ENCODE measurements at regions not wholly inside any gene's neighbourhood (a gene's known extent, or its start where the extent isn't known, plus 50 kb on each side); places are given as distances from the start of the nearest gene placed in this dataset.
"Not testable (repeated sequence)": the region's sequence is repeated elsewhere in the genome, so short reads cannot be mapped to it uniquely, and the experiment has no call there.

DNA sequence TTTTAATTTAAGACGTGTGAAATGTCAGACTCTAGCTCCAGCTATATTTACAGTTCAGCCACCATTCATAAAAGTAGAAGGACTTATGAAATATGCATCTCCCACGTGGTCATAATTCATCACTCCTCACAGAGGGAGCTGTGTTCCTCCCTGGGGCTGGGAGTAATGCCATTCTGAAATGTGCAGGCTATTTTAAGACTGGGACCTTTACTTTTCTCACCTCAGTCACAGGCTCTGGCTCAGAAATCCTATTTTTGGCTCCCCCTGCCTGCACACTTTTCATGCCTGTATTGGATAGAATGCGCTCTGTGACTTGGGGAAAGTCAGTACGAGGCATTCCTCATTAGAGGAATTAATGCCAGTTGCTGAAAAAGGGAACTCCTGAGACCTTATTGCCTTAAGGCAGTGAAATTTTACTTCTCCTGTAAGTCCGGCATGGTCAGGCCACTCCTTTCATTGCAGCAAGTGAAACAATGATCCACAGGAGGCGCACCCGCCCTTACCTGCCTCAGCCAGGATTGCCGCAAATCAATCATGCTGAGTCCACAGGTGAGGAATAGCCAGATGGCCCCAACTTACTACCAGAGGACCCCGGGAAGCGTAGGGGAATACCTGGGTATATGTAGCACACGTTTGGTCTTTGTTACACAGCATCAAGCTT is 1133.2 kb upstream of the TMEM132C start:
- no peak for DNase-seq

DNA sequence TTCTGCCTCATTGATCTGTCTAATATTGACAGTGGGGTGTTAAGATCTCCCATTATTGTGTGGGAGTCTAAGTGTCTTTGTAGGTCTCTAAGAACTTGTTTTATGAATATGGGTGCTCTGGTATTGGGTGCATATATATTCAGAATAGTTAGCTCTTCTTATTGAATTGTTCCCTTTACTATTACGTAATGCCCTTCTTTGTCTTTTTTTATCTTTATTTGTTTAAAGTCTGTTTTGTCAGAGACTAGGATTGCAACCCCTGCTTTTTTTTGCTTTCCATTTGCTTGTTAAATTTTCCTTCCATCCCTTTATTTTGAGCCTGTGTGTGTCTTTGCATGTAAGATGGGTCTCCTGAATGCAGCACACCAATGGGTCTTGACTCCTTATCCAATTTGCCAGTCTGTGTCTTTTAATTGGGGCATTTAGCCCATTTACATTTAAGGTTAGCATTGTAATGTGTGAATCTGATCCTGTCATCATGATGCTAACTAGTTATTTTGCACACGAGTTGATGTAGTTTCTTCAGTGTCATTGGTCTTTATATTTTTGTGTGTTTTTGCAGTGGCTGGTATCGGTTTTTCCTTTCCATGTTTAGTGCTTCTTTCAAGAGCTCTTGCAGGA is 1126.0 kb upstream of the TMEM132C start:
- DNase-seq = not testable (repeated sequence)

DNA sequence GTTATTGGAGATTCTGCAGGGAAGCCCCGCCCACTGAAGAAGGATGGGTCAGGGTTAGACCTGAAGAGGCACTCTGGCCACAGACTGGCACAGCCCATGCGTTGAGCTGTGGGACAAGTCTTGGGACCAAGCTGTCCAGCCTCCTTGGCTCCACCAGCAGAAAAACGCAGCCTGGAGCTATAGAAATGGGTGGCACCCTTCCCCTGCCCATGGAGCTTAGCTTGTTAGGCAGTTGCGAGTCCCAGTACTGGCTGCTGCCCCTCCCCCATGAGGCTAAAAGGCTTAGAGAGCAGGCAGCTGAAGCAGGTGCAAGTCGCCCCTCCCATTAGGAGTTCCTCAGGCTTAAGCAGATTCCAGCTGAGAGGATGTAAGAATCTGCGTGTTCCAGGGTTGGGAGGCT is 1124.0 kb upstream of the TMEM132C start:
- DNase-seq = no peak

DNA sequence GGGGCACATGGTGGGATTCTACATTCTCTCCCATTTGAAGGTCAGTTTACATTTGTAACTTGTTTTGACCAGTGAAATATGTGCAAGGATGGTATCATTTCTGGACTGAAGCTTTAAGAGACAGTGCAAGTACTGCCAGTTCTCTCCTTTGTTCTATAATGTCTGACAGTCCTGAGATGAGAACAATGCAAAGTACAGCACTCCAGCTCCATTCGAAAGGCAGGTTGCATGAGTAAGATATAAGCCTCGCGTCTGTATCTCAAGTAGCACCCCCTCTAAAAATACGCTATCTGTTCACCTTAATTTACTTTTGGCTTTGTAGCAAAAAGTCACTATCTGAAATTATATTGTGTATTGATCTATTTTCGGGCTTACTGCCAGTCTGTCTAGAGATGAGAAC is 1122.2 kb upstream of the TMEM132C start:
- no peak for DNase-seq

DNA sequence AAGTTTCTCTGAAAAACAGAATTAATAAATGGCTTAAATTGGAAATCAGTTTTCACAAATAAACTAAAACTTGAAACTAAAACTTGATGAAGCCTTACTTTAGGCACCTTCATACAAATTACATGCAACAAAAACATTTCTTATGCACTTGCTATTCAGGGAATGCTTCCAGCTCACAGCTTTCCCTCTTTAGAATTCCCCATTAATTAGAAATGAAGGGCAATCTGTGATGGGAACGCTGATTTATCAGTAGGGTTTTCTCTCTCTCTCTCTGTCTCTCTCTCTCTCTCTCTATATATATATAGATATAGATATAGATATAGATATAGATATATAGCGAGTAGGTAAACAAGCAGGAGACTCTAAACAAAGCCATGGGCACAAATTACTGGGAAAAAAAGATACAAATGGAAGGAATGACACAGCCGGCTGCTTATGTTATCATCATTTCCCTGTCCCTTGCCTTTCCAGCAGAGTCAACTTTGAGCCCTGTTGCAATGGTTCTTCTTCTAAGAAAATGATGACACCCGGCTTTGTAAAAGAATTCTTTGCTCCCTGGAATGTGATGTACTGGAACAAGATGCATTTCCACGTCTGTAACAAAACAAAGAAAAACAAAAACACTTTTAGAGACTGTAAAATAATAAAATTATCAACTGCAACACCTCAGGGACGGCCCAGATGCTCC is 1121.6 kb upstream of the TMEM132C start:
- DNase-seq = no peak

DNA sequence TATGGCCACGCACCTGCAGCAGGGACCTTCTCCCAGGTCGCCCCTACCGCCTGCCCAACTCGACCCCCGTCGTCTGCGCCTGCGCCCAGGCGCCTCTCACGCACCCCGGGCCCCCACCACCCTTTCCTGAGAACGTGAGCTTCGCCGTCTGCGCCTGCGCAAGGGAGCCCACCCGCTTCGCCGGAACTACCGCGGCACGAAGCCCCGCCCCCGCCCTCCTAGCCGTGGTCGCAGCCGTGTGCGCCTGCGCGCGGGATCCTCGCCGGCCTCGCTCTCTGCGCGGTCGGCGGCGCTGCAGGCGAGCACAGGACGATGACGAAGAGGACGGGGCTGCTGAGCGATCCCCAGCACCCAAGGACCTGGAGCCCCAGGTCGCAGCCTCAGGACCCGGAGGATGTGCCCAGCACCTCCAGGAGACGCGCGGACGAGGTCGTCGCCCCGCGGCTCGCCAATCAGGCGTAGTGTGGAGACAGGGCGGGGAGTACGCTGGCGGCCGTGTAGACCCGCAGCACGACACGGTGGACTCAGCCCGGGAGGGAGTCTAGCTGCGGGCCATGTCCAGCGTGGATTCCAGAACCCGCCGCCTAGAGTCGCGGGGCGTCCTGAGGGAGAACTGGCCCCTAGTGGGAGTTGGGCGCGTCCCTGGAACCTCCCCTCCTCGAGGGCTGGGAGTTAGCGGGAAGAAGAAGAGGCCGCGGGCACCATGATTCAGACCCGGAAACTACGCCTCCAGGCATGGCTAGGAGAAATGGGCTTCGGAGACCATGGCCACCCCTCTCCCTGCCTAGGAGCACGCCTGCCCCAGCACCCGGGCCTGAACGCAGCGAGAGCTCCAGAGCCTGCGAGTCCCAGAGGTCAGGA is 1120.8 kb upstream of the TMEM132C start:
- DNase-seq = peak; percentile 73 to 82

DNA sequence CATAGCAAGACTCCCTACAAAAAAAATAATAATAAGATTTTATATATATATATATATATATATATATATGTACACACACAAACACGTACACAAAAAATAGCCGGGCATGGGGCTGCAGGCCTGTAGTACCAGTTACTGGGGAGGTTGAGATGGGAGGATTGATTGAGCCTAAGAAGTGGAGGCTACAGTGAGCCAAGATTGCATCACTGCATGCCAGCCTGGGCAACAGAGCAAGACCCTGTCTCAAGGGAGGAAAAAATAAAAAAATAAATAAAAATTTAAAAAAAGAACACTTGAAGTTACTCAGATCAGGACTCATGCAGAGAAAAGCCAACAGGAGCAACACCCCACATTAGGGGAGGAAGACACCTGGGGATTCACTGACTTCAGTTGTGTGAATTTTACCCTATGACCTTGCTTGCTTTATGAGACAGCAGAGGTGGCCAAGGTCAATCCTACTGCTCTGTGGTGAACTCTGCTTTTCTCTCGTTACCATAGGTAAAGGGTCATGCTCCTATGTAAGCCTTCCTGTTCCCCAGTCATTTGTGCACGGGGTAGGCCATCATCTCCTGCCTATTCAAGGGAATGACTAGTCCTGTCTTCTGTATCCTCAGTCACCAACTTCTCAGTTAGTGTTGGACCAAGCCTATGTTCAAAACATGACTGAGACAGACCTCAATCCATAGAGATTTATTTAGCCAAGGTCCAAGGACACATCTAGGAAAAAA is 1119.8 kb upstream of the TMEM132C start:
- DNase-seq = no peak

DNA sequence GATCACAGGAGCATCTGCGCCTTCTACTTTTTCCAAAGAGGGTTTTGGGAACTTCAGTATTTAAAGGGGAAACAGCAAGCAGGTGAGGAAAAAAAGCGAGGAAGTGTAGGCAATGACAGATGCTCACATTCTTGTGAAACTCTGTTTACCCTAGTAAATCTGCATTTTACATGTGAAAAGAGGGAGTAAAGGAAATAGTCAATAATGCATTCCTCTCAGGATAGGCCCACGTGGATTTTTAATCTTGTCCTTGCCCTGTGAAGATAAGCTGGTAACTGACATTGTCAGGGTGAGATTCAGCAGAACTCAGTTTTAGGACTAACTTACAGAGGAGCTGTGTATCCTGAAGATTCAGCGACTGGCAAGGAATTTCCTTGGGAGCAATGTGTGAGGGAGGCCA is 1119.2 kb upstream of the TMEM132C start:
- no peak for DNase-seq

DNA sequence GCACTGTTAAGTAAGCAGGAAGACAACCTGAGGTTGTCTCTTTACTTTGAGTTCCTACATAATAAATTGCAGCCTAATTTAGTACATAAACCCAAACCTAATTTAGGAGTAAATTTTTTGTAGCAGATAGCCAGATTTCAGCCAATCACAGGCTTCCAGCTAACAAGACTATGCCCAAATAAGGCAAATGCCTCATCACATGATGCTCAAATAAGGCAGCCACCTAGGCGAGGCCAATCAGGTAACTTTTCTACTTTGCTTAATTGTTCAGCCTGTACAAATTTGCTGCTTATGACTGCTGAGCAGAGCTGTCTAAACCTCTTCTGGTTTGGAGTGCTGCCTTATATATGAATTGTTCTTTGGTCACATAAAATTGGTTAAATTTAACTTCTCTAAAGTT is 1118.7 kb upstream of the TMEM132C start:
- no peak for DNase-seq

DNA sequence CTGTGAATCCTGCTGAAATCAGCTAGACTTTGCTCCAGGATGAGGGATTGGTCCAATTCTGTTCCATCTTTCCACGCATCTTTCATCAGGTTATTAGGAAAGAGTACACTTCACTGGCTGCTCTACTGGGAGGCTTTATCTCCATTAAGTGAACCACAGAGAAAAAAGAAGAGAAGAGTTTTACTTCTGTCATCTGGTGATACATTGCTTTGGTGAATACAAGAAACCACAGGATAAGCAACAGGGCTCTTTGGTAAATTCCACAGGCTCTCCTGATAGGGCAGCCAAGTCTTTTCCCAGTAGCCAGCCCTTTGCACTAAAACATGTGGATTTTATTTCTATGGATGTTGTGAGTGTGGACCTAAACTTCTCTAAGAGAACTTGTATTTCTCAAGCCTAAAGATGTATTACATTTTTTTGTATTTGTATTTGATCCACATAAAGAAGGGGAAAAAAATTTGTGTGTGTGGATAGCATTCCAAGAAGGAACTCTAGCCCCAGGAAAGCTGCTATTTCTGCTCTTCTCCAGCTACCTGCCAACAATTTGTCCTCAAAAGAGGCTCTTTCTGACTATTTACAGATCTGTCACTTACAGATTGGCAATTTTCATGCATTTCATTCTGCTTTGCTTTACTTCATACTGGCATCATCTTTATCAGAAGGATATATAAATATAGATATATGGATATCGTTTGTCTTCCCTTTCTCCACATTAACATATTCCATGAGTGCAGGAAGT is 1117.6 kb upstream of the TMEM132C start:
- DNase-seq = no peak

DNA sequence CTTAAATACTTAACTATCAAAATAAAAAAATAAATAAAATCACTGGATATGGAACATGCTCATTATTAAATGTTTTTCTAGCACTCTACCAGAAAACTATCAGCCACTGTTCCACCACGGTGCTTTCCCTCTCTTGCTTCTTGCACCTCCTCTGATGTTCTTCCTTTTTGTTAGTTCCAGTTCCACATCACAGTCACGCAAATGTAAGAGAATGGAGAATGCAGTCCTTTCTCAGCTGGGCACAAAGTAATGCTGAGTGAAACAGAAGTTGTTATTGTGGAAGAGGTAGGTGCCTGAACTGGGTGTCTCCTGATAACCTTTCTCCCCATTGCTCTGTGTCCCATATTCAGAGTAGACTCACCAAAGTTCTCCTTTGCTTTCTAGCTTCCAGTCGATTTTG is 1116.9 kb upstream of the TMEM132C start:
- no peak for DNase-seq

DNA sequence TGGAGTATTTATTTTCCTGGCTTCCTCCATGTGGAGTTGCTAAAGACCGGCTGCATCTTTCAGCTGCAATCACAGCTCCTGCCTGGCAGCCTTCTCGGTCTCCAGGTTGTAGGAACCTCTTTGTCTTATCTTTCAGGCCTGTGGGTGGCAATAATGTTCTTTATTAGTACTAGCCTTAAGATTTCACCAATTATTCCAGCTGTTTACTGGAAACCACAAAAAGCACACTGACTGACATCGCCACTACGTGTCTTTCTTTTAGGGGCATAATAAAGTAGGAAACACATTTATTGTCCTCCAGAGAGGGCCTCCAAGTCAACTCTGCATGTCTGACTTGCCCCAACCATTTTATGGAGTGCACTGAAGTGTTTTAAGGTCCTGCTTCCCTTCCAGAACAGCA is 1116.5 kb upstream of the TMEM132C start:
- no peak for DNase-seq

DNA sequence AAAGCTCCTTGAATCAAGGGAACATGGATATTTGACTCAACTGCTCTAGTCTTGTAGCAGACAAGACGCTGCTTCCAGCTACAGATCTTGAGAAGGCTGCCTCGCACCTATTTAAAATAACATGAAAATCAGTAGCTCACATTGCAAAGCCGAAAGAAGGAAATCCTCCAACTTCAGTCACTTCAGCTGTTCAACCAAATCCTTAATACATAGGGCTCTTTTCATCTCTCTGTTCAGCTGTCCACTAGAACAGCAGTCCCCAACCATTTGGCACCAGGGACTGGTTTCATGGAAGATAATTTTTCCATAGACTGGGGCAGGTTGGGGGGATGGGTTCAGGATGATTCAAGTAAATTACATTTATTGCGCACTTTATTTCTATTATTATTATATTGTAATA is 1116.0 kb upstream of the TMEM132C start:
- DNase-seq = no peak

DNA sequence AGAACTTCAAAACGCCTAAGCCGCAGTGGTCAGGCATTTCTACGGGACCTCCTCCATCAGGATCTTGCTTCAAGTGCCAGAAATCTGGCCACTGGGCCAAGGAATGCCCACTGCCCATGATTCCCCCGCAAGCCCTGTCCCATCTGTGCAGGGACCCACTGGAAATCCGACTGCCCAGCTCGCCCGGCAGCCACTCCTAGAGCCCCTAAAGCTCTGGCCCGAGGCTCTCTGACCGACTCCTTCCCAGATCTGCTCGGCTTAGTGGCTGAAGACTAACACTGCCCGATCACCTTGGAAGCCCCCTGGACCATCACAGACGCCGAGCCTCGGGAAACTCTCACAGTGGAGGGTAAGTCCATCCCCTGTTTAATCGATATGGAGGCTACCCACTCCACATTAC is 1113.0 kb upstream of the TMEM132C start:
- no peak for DNase-seq

DNA sequence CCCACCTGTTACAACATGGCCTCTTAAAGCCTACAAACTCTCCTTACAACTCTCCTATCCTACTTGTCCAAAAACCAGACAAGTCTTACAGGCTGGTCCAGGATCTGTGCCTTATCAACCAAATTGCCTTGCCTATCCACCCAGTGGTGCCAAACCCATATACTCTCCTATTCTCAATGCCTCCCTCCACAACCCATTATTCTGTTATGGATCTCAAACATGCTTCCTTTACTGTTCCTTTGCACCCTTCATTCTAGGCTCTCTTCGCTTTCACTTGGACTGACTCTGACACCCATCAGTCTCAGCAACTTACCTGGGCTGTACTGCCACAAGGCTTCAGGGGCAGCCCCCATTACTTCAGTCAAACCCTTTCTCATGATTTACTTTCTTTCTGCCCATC is 1112.1 kb upstream of the TMEM132C start:
- DNase-seq = not testable (repeated sequence)

DNA sequence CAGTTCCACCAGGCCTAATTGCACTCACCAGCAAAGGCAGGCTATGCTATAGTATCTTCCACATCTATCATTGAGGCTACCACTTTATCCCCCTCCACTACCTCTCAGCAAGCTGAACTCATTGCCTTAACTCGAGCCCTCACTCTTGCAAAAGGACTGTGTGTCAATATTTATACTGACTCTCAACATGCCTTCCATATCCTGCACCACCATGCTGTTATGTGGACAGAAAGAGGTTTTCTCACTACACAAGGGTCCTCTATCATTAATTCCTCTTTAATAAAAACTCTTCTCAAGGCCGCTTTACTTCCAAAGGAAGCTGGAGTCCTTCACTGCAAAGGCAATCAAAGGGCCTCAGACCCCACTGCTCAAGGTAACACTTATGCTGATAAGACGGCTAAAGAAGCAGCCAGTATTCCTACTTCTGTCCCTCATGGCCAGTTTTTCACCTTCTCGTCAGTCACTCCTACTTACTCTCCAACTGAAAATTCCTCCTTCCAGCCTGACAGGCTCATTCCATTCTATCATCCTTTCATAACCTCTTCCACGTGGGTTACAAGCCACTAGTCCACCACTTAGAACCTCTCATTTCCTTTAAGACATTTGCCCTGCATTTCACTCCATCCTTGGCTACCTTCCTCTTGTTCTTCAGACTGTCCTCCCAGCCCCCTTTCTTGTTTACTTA is 1110.9 kb upstream of the TMEM132C start:
- DNase-seq = not testable (repeated sequence)

DNA sequence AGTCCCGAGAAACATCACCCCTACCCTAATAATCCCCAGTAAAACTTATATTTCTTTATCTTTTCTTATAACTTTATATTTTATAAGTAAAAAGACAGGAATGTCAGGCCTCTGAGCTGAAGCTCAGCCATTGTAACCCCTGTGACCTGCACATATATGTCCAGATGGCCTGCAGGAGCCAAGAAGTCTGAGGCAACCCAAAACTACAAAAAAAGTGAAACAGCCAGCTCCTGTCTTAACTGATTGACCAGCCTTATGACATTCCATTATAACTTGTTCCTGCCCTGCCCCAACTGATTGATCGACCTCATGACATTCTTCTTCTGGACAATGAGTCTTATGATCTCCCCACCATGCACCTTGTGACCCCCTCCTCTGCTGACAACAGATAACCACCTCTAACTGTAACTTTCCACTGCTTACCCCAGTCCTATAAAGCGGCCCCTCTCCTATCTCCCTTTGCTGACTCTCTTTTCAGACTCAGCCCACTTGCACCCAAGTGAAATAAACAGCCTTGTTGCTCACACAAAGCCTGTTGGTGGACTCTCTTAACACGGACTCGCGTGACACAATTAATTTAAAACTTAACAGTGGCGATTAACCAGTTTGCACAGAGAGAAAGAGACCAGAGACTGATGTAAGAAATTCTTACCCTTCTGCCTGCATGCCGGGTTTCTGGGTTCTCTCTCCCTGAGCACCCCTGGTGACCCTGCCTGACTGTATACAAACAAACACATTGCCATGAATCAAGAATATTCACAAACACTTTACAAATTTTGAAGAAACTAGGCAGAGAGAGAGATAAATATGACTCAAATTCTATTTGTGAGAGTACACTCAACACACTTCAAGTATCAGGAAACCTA is 1109.2 kb upstream of the TMEM132C start:
- DNase-seq = not testable (repeated sequence)

DNA sequence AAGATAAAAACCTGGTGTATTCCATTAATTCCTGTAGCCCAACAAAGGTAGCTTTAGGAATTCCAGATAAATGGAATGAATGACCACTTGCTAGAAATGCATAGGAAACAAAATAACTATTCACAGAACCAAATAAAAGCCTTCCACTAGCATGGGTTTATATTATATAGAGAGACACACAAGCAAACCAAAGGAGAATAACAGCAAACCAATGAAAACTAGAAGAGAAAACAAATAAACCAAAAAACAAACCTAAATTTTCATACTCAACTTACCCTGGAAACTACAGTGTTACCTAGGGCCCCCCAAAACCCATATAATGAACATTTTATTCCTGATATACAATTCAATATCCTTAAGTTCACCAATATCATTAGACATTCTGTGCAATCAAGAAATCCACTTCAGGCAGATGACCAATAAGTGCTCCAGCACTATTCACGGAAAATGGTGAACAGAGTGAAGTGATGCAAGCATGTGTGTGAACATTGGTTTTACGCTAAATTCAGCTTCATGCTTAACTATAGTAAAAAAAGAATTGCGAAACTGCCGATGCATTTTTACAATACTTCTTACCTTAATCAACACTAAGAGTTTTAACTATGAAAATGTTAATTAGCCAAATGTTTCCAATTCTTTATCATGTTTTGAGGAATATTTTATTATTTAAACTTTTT is 1108.4 kb upstream of the TMEM132C start:
- DNase-seq = no peak

DNA sequence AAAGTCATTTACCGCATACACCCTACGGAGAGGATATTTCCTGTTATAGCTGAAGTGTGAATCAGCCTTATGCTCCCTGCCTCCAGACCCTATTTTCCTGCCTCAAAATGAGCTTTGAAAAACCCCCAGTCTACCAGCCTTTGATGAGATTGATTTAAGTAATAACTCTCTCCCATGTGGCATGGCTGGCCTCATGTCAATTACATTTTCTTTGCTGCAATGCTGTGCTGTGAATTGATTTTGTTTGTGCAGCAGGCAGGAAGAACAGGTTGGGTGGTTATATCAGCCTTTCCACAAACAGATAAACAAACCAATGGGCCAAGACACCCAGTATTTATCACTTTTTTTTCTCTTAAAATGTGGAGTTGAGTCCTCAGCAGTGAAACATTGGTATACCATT is 1105.5 kb upstream of the TMEM132C start:
- DNase-seq = no peak

DNA sequence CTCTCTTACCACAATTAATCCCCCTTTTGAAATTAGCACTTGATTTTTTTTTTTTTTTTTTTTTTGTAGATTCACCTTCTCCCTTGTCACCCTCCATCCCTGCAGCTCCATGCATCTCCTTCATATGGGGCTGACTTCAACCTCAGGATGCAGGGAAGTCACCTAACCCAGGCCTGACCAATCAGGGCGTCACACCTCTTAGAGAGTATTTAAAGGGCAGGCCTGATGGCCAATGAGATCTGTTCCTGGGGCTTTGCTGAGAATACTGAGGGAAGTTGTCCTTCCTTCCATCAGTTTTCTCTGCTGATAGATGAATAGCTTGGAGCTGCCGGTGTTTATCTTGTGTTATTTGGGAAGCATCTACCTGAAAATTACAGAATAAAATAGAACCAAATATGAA is 1104.7 kb upstream of the TMEM132C start:
- no peak for DNase-seq

Measured in stimulated activated CD4-positive, alpha-beta T cell treated with anti-CD3 and anti-CD28 coated beads, Interleukin-2, amount 100 ng/mL, for 24 hours (primary cell).